HCT116 (cell line): ENCODE measurements at regions not wholly inside any gene's neighbourhood (a gene's known extent, or its start where the extent isn't known, plus 50 kb on each side); places are given as distances from the start of the nearest gene placed in this dataset.

Source experiments
- ATAC-seq: fragments of 200-7000 bp; cut with Tn5 transposase; 2 replicates; pipeline ENCODE4 v1.9.1; 2020; ENCODE audit warnings: mild to moderate bottlenecking, moderate library complexity
- BruUV-seq: library from RNA; stranded (reverse); fragments of 400-500 nt; replicated peaks from 2 replicates; lab custom pipeline; 2021; lab: Mats Ljungman, UMichigan
- CTCF ChIA-PET: fragments of 300-600 bp; sonication (Branson Sonifier 250); formaldehyde crosslinking; loops from one replicate; lab custom pipeline; 2021; ENCODE audit warnings: antibody characterized with exemption; lab: Charles Lee
- POLR2A ChIA-PET: fragments of 300-600, 350-600 bp; sonication (Branson Sonifier 250); formaldehyde crosslinking; loops from one replicate; lab custom pipeline; 2021; ENCODE audit warnings: antibody characterized with exemption; lab: Charles Lee
- RAD21 ChIA-PET, 2 experiments: fragments of 300-600 bp; sonication (Branson Sonifier 250); formaldehyde crosslinking; loops; one replicate each; lab custom pipeline; 2023; ENCODE audit warnings: low total read pairs in 2 of 2; ENCODE audit not compliant: uncharacterized antibody in 2 of 2, unreplicated experiment in 2 of 2, low non-redundant PET in 1 of 2; lab: Charles Lee
- DNase-seq: peaks from one replicate; pipeline ENCODE4 v3.0.0-alpha.2; 2010; ENCODE audit warnings: low read depth, low spot score
- H2AFZ ChIP-seq: fragments of 200-600 bp; shearing (Covaris generic), sonication (generic); 2 replicates; pipeline ENCODE4 v1.6.1; 2017; ENCODE audit warnings: low read depth, mixed run types, mixed read lengths, antibody characterized with exemption, low read length; ENCODE audit not compliant: poor library complexity, severe bottlenecking
- H3K27ac ChIP-seq: 2 replicates; pipeline ENCODE4 v1.5.1; 2012; ENCODE audit warnings: low read depth, low read length
- H3K27me3 ChIP-seq: fragments of 200-600 bp; sonication (generic); 2 replicates; pipeline ENCODE4 v1.6.1; 2016; ENCODE audit warnings: mixed run types, low read length, mixed read lengths; ENCODE audit not compliant: insufficient read depth
- H3K36me3 ChIP-seq, 2 experiments: fragments of 200-500 bp in 1 of 2; fragments of 200-600 bp in 1 of 2; sonication (Bioruptor generic) in 1 of 2; sonication (generic) in 1 of 2; 2 replicates each; pipeline versions ENCODE4 v1.5.1 to v1.6.1; 2014 to 2016; ENCODE audit warnings: low read length in 2 of 2, inconsistent platforms in 1 of 2, mixed read lengths in 1 of 2, mixed run types in 1 of 2; ENCODE audit not compliant: insufficient read depth in 2 of 2, control insufficient read depth in 1 of 2
- H3K4me1 ChIP-seq, 2 experiments: fragments of 200-600 bp in 1 of 2; sonication (generic) in 1 of 2; 2 replicates each; pipeline versions ENCODE4 v1.5.1 to v1.6.1; 2012 to 2017; ENCODE audit warnings: low read length in 2 of 2, inconsistent platforms in 1 of 2, mild to moderate bottlenecking in 1 of 2, mixed read lengths in 1 of 2, mixed run types in 1 of 2, moderate library complexity in 1 of 2; ENCODE audit not compliant: insufficient read depth in 2 of 2, control insufficient read depth in 1 of 2
- H3K4me2 ChIP-seq: fragments of 200-600 bp; sonication (generic); 2 replicates; pipeline ENCODE4 v1.6.1; 2017; ENCODE audit warnings: mixed run types, low read length, mixed read lengths
- H3K4me3 ChIP-seq, 2 experiments: fragments of 200-600 bp in 1 of 2; sonication (generic) in 1 of 2; replicated peaks in 1 of 2; 2 replicates each; pipeline ENCODE4 v1.5.1; 2011 to 2016; ENCODE audit warnings: low read length in 2 of 2, control low read depth in 1 of 2, low read depth in 1 of 2, mild to moderate bottlenecking in 1 of 2, mixed read lengths in 1 of 2, mixed run types in 1 of 2
- H3K79me2 ChIP-seq: fragments of 200-600 bp; sonication (generic); 2 replicates; pipeline ENCODE4 v1.6.1; 2017; ENCODE audit warnings: mild to moderate bottlenecking, mixed run types, low read length, moderate library complexity, mixed read lengths; ENCODE audit not compliant: insufficient read depth
- H3K9ac ChIP-seq: fragments of 200-600 bp; sonication (generic); 2 replicates; pipeline ENCODE4 v1.6.1; 2016; ENCODE audit warnings: low read length, mixed read lengths
- H3K9me2 ChIP-seq: fragments of 200-600 bp; sonication (generic), shearing (Covaris generic); 2 replicates; pipeline ENCODE4 v1.6.1; 2017; ENCODE audit warnings: mixed run types, mild to moderate bottlenecking, moderate library complexity; ENCODE audit not compliant: insufficient read depth
- H3K9me3 ChIP-seq, 2 experiments: fragments of 200-500 bp in 1 of 2; fragments of 200-600 bp in 1 of 2; sonication (Bioruptor generic) in 1 of 2; sonication (generic) in 1 of 2; 2 replicates each; pipeline ENCODE4 v1.6.1; 2014 to 2017; ENCODE audit warnings: low read length in 2 of 2, mixed read lengths in 2 of 2, inconsistent platforms in 1 of 2, low read depth in 1 of 2, mild to moderate bottlenecking in 1 of 2, mixed run types in 1 of 2, moderate library complexity in 1 of 2; ENCODE audit not compliant: control insufficient read depth in 1 of 2, insufficient read depth in 1 of 2
- H4K20me1 ChIP-seq: fragments of 200-600 bp; sonication (generic), shearing (Covaris generic); 2 replicates; pipeline ENCODE4 v1.6.1; 2017; ENCODE audit warnings: mixed run types, mild to moderate bottlenecking, moderate library complexity; ENCODE audit not compliant: insufficient read depth
- CBX3 ChIP-seq: IDR thresholded peaks from 2 replicates; pipeline ENCODE4 v1.6.1; 2012; ENCODE audit warnings: low read depth
- EGR1 ChIP-seq: IDR thresholded peaks from 2 replicates; pipeline ENCODE4 v1.6.1; 2012; ENCODE audit warnings: low read depth
- ELF1 ChIP-seq: IDR thresholded peaks from 2 replicates; pipeline ENCODE4 v1.6.1; 2012; ENCODE audit warnings: low read depth, borderline replicate concordance
- EZH2phosphoT487 ChIP-seq: fragments of 200-600 bp; IDR thresholded peaks from 2 replicates; pipeline ENCODE4 v1.6.1; 2018; ENCODE audit warnings: antibody characterized with exemption, borderline replicate concordance
- FOSL1 ChIP-seq: IDR thresholded peaks from 2 replicates; pipeline ENCODE4 v1.6.1; 2012; ENCODE audit warnings: low read depth
- JUND ChIP-seq: IDR thresholded peaks from 2 replicates; pipeline ENCODE4 v1.6.1; 2012
- POLR2A ChIP-seq: IDR thresholded peaks from 2 replicates; pipeline ENCODE4 v1.7.0; 2011; ENCODE audit warnings: borderline replicate concordance; ENCODE audit not compliant: insufficient read depth, insufficient read length; ENCODE audit errors: extremely low read depth
- POLR2AphosphoS5 ChIP-seq: IDR thresholded peaks from 2 replicates; pipeline ENCODE4 v1.6.1; 2011; ENCODE audit warnings: mild to moderate bottlenecking, low read depth, low read length, moderate library complexity
- RAD21 ChIP-seq: IDR thresholded peaks from 2 replicates; pipeline ENCODE4 v1.6.1; 2012; ENCODE audit warnings: low read depth, mild to moderate bottlenecking
- SIN3A ChIP-seq: IDR thresholded peaks from 2 replicates; pipeline ENCODE4 v1.6.1; 2012; ENCODE audit warnings: low read depth
- SRF ChIP-seq: IDR thresholded peaks from 2 replicates; pipeline ENCODE4 v1.6.1; 2012; ENCODE audit warnings: low read depth
- TCF7L2 ChIP-seq: IDR thresholded peaks from 2 replicates; pipeline ENCODE4 v1.7.0; 2011; ENCODE audit warnings: borderline replicate concordance, inconsistent platforms; ENCODE audit not compliant: insufficient read depth, insufficient read length; ENCODE audit errors: extremely low read depth
- YY1 ChIP-seq: IDR thresholded peaks from 2 replicates; pipeline ENCODE4 v1.6.1; 2011; ENCODE audit warnings: low read length, low read depth, moderate library complexity, mild to moderate bottlenecking; ENCODE audit not compliant: insufficient replicate concordance; ENCODE audit errors: extremely low read depth
- ZFX ChIP-seq: fragments of 450-650 bp; IDR thresholded peaks from 2 replicates; pipeline ENCODE4 v1.6.1; 2017
- ZNF274 ChIP-seq: fragments of 200-500 bp; sonication (Bioruptor generic); IDR thresholded peaks from 2 replicates; pipeline ENCODE4 v1.6.1; 2014; ENCODE audit warnings: mild to moderate bottlenecking, low read depth, low read length, inconsistent platforms
- intact Hi-C: fragments of 100-400 bp; cut with micrococcal nuclease; formaldehyde crosslinking; loops from 2 replicates; pipeline ENCODE4 v1.10.0; 2022
- TF ChIP-seq, protein P1 (sequence below): IDR thresholded peaks from 2 replicates; pipeline ENCODE4 v1.6.1; 2012
- TF ChIP-seq, protein P2 (sequence below): IDR thresholded peaks from 2 replicates; pipeline ENCODE4 v1.6.1; 2012; ENCODE audit warnings: low read depth
- TF ChIP-seq, protein P3 (sequence below), 3 experiments: fragments of 200-600 bp in 1 of 3; sonication (generic) in 1 of 3; IDR thresholded peaks in 2 of 3; conservative IDR thresholded peaks in 1 of 3; 2 replicates each; pipeline ENCODE4 v1.5.1; 2012 to 2017; ENCODE audit warnings: low read depth in 2 of 3, low read length in 2 of 3, antibody characterized with exemption in 1 of 3, borderline replicate concordance in 1 of 3, control low read depth in 1 of 3, mild to moderate bottlenecking in 1 of 3, mixed read lengths in 1 of 3, mixed run types in 1 of 3, moderate library complexity in 1 of 3; ENCODE audit not compliant: insufficient read depth in 1 of 3
- TF ChIP-seq, protein P4 (sequence below): IDR thresholded peaks from 2 replicates; pipeline ENCODE4 v1.6.1; 2012

DNA sequence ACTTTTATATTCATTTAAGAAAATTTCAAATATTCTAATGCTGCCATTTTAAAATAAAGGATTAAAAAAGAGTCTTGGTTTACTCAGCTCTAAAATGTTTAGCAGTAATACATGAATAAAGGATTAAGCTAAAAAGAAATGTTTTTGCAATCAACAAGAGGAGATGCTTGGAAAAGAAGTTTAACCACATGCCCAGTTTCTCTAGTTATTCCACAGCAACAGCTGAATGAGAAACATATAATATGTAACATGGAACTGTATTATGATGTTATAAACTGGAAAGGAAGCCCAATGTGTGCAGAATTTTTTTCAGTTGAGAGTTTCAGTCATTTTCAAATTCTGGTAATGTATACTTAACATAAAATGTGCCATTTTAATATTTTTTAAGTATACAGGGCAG lies 76.5 kb upstream of the ALDH1A1 start:
- no peak overlapping the region for H3K27ac ChIP-seq
- H3K27me3 ChIP-seq, result no peaks in the 10 kb centered on the region
- POLR2A ChIA-PET, result no interaction called here
- no TSS peak for BruUV-seq
- RAD21 ChIA-PET, result no interaction called here
- no peak overlapping the region for H3K4me2 ChIP-seq
- DNase-seq (no peak), ATAC-seq (no peak)
- no peak overlapping the region for H3K4me3 ChIP-seq
- no peak overlapping the region for H2AFZ ChIP-seq
- TF ChIP-seq EZH2phosphoT487 (no peak), POLR2A (no peak), SIN3A (no peak), ZNF274 (no peak), CBX3 (no peak), TCF7L2 (no peak), FOSL1 (no peak), SRF (no peak), YY1 (no peak), RAD21 (no peak), ZFX (no peak), JUND (no peak), ELF1 (no peak), EGR1 (no peak), POLR2AphosphoS5 (no peak)
- TF ChIP-seq, protein P1, sequence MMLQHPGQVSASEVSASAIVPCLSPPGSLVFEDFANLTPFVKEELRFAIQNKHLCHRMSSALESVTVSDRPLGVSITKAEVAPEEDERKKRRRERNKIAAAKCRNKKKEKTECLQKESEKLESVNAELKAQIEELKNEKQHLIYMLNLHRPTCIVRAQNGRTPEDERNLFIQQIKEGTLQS, result no peak
- TF ChIP-seq, protein P2, sequence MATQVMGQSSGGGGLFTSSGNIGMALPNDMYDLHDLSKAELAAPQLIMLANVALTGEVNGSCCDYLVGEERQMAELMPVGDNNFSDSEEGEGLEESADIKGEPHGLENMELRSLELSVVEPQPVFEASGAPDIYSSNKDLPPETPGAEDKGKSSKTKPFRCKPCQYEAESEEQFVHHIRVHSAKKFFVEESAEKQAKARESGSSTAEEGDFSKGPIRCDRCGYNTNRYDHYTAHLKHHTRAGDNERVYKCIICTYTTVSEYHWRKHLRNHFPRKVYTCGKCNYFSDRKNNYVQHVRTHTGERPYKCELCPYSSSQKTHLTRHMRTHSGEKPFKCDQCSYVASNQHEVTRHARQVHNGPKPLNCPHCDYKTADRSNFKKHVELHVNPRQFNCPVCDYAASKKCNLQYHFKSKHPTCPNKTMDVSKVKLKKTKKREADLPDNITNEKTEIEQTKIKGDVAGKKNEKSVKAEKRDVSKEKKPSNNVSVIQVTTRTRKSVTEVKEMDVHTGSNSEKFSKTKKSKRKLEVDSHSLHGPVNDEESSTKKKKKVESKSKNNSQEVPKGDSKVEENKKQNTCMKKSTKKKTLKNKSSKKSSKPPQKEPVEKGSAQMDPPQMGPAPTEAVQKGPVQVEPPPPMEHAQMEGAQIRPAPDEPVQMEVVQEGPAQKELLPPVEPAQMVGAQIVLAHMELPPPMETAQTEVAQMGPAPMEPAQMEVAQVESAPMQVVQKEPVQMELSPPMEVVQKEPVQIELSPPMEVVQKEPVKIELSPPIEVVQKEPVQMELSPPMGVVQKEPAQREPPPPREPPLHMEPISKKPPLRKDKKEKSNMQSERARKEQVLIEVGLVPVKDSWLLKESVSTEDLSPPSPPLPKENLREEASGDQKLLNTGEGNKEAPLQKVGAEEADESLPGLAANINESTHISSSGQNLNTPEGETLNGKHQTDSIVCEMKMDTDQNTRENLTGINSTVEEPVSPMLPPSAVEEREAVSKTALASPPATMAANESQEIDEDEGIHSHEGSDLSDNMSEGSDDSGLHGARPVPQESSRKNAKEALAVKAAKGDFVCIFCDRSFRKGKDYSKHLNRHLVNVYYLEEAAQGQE, result no peak
- TF ChIP-seq, protein P3, sequence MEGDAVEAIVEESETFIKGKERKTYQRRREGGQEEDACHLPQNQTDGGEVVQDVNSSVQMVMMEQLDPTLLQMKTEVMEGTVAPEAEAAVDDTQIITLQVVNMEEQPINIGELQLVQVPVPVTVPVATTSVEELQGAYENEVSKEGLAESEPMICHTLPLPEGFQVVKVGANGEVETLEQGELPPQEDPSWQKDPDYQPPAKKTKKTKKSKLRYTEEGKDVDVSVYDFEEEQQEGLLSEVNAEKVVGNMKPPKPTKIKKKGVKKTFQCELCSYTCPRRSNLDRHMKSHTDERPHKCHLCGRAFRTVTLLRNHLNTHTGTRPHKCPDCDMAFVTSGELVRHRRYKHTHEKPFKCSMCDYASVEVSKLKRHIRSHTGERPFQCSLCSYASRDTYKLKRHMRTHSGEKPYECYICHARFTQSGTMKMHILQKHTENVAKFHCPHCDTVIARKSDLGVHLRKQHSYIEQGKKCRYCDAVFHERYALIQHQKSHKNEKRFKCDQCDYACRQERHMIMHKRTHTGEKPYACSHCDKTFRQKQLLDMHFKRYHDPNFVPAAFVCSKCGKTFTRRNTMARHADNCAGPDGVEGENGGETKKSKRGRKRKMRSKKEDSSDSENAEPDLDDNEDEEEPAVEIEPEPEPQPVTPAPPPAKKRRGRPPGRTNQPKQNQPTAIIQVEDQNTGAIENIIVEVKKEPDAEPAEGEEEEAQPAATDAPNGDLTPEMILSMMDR (IDR thresholded peaks at IDR 0.05 in 2 of 3, conservative IDR thresholded peaks at IDR 0.05 in 1 of 3; ENCODE audit: borderline replicate concordance in 1 of 3, insufficient read depth in 1 of 3, low read depth in 2 of 3, low read length in 2 of 3), result no peak
- TF ChIP-seq, protein P4, sequence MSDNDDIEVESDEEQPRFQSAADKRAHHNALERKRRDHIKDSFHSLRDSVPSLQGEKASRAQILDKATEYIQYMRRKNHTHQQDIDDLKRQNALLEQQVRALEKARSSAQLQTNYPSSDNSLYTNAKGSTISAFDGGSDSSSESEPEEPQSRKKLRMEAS, result no peak
- CTCF ChIA-PET, result no interaction called here
- intact Hi-C loops, result loop anchor here (5.0 kb wide), 1 partner anchor 73 kb away; no protein-coding TSS in a partner anchor
- H3K9ac ChIP-seq, result no peak overlapping the region
- no peaks in the 10 kb centered on the region for H4K20me1 ChIP-seq
- H3K79me2 ChIP-seq, result no peaks in the 10 kb centered on the region
- H3K4me1 ChIP-seq, result no peaks in the 10 kb centered on the region
- H3K9me2 ChIP-seq, result no peaks in the 10 kb centered on the region
- H3K36me3 ChIP-seq, result no peaks in the 10 kb centered on the region
- H3K9me3 ChIP-seq, result no peaks in the 10 kb centered on the region
